ENCODE measurements at regions not wholly inside any gene's neighbourhood (a gene's known extent, or its start where the extent isn't known, plus 50 kb on each side); places are given as distances from the start of the nearest gene placed in this dataset.

DNA sequence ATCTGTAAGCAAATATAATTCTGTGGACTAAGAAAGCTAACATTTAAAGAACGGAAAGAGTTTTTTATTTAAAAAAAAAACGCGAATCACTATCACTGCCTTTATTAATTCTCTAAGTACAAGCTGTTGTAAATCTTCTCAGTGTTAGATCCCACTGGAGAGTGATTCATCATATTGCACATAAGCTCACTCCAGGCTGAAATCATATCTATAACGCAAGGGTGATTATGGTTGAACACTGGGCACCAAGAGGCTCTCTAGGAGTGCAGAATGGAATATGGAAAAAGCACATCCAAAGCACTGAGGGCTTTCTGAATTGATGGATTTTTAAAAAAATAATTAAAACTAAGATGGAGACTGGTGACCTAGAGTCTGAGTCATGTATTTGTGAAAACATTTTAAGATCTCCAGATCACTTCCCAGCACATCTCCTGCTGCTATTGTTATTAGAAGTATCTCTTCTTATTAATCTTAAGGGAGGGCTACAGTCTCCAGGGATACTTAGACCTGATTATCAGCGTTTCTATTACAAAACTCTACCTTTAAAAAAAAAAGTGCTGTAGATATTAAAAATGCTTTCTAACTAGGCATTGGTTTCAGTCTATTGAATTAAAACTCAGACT, 1106.8 kb downstream of the AACS start:
- Histone ChIP-seq H3K27me3 (ENCODE audit: insufficient read depth, poor library complexity, severe bottlenecking) (no peaks in the 10 kb centered on the region), H3K4me3 (replicated peaks; ENCODE audit: insufficient read depth, low read length) (no peak overlapping the region), H3K27ac (replicated peaks) (no peak overlapping the region)
- DNase-seq (ENCODE audit: low read depth in 1 of 2, low spot score in 1 of 2), result no peak
- TF ChIP-seq POLR2AphosphoS5 (IDR thresholded peaks at IDR 0.05; ENCODE audit: low read depth) (no peak), GABPA (IDR thresholded peaks at IDR 0.05; ENCODE audit: low read depth) (no peak), SPI1 (IDR thresholded peaks at IDR 0.05; ENCODE audit: borderline replicate concordance, low read depth) (no peak)
- TF ChIP-seq, protein P1, sequence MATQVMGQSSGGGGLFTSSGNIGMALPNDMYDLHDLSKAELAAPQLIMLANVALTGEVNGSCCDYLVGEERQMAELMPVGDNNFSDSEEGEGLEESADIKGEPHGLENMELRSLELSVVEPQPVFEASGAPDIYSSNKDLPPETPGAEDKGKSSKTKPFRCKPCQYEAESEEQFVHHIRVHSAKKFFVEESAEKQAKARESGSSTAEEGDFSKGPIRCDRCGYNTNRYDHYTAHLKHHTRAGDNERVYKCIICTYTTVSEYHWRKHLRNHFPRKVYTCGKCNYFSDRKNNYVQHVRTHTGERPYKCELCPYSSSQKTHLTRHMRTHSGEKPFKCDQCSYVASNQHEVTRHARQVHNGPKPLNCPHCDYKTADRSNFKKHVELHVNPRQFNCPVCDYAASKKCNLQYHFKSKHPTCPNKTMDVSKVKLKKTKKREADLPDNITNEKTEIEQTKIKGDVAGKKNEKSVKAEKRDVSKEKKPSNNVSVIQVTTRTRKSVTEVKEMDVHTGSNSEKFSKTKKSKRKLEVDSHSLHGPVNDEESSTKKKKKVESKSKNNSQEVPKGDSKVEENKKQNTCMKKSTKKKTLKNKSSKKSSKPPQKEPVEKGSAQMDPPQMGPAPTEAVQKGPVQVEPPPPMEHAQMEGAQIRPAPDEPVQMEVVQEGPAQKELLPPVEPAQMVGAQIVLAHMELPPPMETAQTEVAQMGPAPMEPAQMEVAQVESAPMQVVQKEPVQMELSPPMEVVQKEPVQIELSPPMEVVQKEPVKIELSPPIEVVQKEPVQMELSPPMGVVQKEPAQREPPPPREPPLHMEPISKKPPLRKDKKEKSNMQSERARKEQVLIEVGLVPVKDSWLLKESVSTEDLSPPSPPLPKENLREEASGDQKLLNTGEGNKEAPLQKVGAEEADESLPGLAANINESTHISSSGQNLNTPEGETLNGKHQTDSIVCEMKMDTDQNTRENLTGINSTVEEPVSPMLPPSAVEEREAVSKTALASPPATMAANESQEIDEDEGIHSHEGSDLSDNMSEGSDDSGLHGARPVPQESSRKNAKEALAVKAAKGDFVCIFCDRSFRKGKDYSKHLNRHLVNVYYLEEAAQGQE (IDR thresholded peaks at IDR 0.05; ENCODE audit: insufficient replicate concordance, low read depth), result no peak
- TF ChIP-seq, protein P2, sequence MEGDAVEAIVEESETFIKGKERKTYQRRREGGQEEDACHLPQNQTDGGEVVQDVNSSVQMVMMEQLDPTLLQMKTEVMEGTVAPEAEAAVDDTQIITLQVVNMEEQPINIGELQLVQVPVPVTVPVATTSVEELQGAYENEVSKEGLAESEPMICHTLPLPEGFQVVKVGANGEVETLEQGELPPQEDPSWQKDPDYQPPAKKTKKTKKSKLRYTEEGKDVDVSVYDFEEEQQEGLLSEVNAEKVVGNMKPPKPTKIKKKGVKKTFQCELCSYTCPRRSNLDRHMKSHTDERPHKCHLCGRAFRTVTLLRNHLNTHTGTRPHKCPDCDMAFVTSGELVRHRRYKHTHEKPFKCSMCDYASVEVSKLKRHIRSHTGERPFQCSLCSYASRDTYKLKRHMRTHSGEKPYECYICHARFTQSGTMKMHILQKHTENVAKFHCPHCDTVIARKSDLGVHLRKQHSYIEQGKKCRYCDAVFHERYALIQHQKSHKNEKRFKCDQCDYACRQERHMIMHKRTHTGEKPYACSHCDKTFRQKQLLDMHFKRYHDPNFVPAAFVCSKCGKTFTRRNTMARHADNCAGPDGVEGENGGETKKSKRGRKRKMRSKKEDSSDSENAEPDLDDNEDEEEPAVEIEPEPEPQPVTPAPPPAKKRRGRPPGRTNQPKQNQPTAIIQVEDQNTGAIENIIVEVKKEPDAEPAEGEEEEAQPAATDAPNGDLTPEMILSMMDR (IDR thresholded peaks at IDR 0.05; ENCODE audit: insufficient read depth, low read length), result no peak

DNA sequence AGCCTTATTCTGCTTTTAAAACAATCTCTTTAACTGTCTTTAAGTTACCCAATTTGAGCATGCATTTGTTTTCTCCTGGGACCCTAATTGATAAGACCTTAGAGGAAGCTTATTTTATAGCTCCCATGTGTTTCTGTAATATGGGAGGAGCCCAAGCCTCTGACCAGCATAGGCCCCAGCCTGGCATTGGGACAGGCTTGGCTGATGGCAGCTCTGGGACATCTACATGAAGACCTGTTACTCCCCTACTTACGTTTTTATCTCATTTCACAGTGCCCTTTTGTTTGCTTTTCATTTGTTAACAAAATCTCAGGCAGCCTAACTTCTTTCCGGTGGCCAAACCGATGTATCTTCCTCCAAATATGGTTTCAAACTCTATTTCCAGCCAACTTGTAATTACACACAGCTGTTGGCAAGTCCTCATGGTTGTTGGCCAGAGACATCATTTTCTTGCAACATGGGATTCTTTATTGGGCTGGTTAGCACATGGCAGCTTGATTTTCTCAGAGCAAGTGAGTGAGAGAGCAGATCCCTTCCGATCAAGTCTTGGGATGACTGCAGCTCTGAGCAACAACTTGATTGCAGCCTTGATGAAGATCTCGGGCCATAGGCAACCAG, 1117.5 kb downstream of the AACS start:
- TF ChIP-seq, protein P1 (IDR thresholded peaks at IDR 0.05; ENCODE audit: insufficient replicate concordance, low read depth), result no peak
- TF ChIP-seq, protein P2 (IDR thresholded peaks at IDR 0.05; ENCODE audit: insufficient read depth, low read length), result no peak
- TF ChIP-seq GABPA (IDR thresholded peaks at IDR 0.05; ENCODE audit: low read depth), result no peak
- no peak for TF ChIP-seq POLR2AphosphoS5 (IDR thresholded peaks at IDR 0.05; ENCODE audit: low read depth)
- TF ChIP-seq SPI1 (IDR thresholded peaks at IDR 0.05; ENCODE audit: borderline replicate concordance, low read depth), result no peak
- Histone ChIP-seq H3K27ac (replicated peaks) (no peak overlapping the region), H3K27me3 (ENCODE audit: insufficient read depth, poor library complexity, severe bottlenecking) (no peaks in the 10 kb centered on the region), H3K4me3 (replicated peaks; ENCODE audit: insufficient read depth, low read length) (no peak overlapping the region)
- DNase-seq (ENCODE audit: low read depth in 1 of 2, low spot score in 1 of 2), result no peak

- no peak for DNase-seq (ENCODE audit: low read depth in 1 of 2, low spot score in 1 of 2)
- no peak overlapping the region for H3K4me3 ChIP-seq (replicated peaks; ENCODE audit: insufficient read depth, low read length)
- H3K27ac ChIP-seq (replicated peaks), result no peak overlapping the region
- no peak for TF ChIP-seq POLR2AphosphoS5 (IDR thresholded peaks at IDR 0.05; ENCODE audit: low read depth)
- TF ChIP-seq, protein P1 (IDR thresholded peaks at IDR 0.05; ENCODE audit: insufficient replicate concordance, low read depth), result no peak
- TF ChIP-seq GABPA (IDR thresholded peaks at IDR 0.05; ENCODE audit: low read depth), result no peak
- no peak for TF ChIP-seq SPI1 (IDR thresholded peaks at IDR 0.05; ENCODE audit: borderline replicate concordance, low read depth)
- TF ChIP-seq, protein P2 (IDR thresholded peaks at IDR 0.05; ENCODE audit: insufficient read depth, low read length), result no peak
- H3K27me3 ChIP-seq (ENCODE audit: insufficient read depth, poor library complexity, severe bottlenecking), result no peaks in the 10 kb centered on the region
Measured at GRCh38 chr12:126185025-126185424, 1119.8 kb downstream of the AACS start.

Measured in HL-60 (cell line).